NCI-H1417 (cell line): ENCODE measurements at regions not wholly inside any gene's neighbourhood (a gene's known extent, or its start where the extent isn't known, plus 50 kb on each side); places are given as distances from the start of the nearest gene placed in this dataset.
A peak's percentile ranks its signal among the peaks of the same experiment; 100 is the strongest.
"Not testable (repeated sequence)": the region's sequence is repeated elsewhere in the genome, so short reads cannot be mapped to it uniquely, and the experiment has no call there.

Experiments
- DNase-seq, 3 experiments: peaks; one replicate each; lab custom pipeline; 2025; lab: John Stamatoyannopoulos, UW

GRCh38 chr12:25384038-25384892 is 133.5 kb upstream of the KRAS start:
- no peak for DNase-seq

- DNase-seq, result no peak
Observed at GRCh38 chr12:25382311-25383106, 131.8 kb upstream of the KRAS start.

GRCh38 chr12:25377469-25378177 is 126.9 kb upstream of the KRAS start:
- DNase-seq, result no peak

- no peak for DNase-seq
Observed at GRCh38 chr12:25376985-25377384, 126.3 kb upstream of the KRAS start.

GRCh38 chr12:25376407-25376806 is 125.7 kb upstream of the KRAS start:
- no peak for DNase-seq

GRCh38 chr12:25372969-25373817 is 122.5 kb upstream of the KRAS start:
- no peak for DNase-seq

GRCh38 chr12:25372002-25372401 is 121.3 kb upstream of the KRAS start:
- DNase-seq, result no peak

- no peak for DNase-seq
Observed at GRCh38 chr12:25368557-25368956, 117.8 kb upstream of the KRAS start.

- peak in 1 of 3 experiments; percentile 25 for DNase-seq
Observed at GRCh38 chr12:25366122-25366521, 115.4 kb upstream of the KRAS start.

- peak in 2 of 3 experiments; percentile 21 to 60 for DNase-seq
Observed at GRCh38 chr12:25365340-25365730, 114.6 kb upstream of the KRAS start.

- DNase-seq, result peak in 2 of 3 experiments; percentile 16 to 72
Observed at GRCh38 chr12:25364529-25365339, 114.0 kb upstream of the KRAS start.

GRCh38 chr12:25362646-25363045 is 111.9 kb upstream of the KRAS start:
- no peak for DNase-seq

- DNase-seq, result no peak
Observed at GRCh38 chr12:25361511-25361910, 110.8 kb upstream of the KRAS start.

GRCh38 chr12:25357595-25357994 is 106.9 kb upstream of the KRAS start:
- no peak for DNase-seq

- not testable (repeated sequence) for DNase-seq
Observed at GRCh38 chr12:25352942-25353341, 102.2 kb upstream of the KRAS start.

GRCh38 chr12:25352083-25352918 is 101.6 kb upstream of the KRAS start:
- DNase-seq, result no peak

- no peak for DNase-seq
Observed at GRCh38 chr12:25348593-25348895, 97.8 kb upstream of the KRAS start.

GRCh38 chr12:25347716-25348592 is 97.2 kb upstream of the KRAS start:
- no peak for DNase-seq

- not testable (repeated sequence) for DNase-seq
Observed at GRCh38 chr12:25341877-25342276, 91.1 kb upstream of the KRAS start.
